HepG2 (cell line): ENCODE measurements at regions not wholly inside any gene's neighbourhood (a gene's known extent, or its start where the extent isn't known, plus 50 kb on each side); places are given as distances from the start of the nearest gene placed in this dataset.

Experiments
- ADNP ChIP-seq: sonication (generic); formaldehyde crosslinking; IDR thresholded peaks from 2 replicates; pipeline ENCODE4 v1.4.0; 2020; ENCODE audit warnings: missing genetic modification reagents
- ARHGAP35 ChIP-seq: sonication (generic); formaldehyde crosslinking; IDR thresholded peaks from 2 replicates; pipeline ENCODE4 v1.9.0; 2022; ENCODE audit warnings: mild to moderate bottlenecking, inconsistent platforms, moderate library complexity, missing genetic modification reagents, borderline replicate concordance
- DMAP1 ChIP-seq: IDR thresholded peaks from 2 replicates; pipeline ENCODE4 v1.6.1; 2016
- ELF3 ChIP-seq: IDR thresholded peaks from 2 replicates; pipeline ENCODE4 v1.6.1; 2016; ENCODE audit warnings: missing genetic modification reagents, missing compliant biosample characterization
- MED13 ChIP-seq: sonication (generic); formaldehyde crosslinking; IDR thresholded peaks from 2 replicates; pipeline ENCODE4 v1.5.0; 2020; ENCODE audit warnings: missing genetic modification reagents
- NKX3-1 ChIP-seq: sonication (generic); formaldehyde crosslinking; IDR thresholded peaks from 2 replicates; pipeline ENCODE4 v1.5.0; 2020; ENCODE audit warnings: missing genetic modification reagents
- NPAS2 ChIP-seq: sonication (generic); formaldehyde crosslinking; IDR thresholded peaks from 2 replicates; pipeline ENCODE4 v1.8.0; 2022; ENCODE audit warnings: mild to moderate bottlenecking, missing genetic modification reagents, borderline replicate concordance
- SP2 ChIP-seq: sonication (generic); formaldehyde crosslinking; IDR thresholded peaks from 2 replicates; pipeline ENCODE4 v1.5.1; 2020; ENCODE audit warnings: mild to moderate bottlenecking, missing genetic modification reagents
- TSC22D2 ChIP-seq: sonication (generic); formaldehyde crosslinking; IDR thresholded peaks from 2 replicates; pipeline ENCODE4 v1.5.1; 2020; ENCODE audit warnings: missing genetic modification reagents, mild to moderate bottlenecking, borderline replicate concordance
- ZNF335 ChIP-seq: sonication (generic); formaldehyde crosslinking; IDR thresholded peaks from 2 replicates; pipeline ENCODE4 v1.4.0; 2020; ENCODE audit warnings: missing genetic modification reagents
- ZNF546 ChIP-seq: sonication (generic); formaldehyde crosslinking; conservative IDR thresholded peaks from 2 replicates; pipeline ENCODE4 v1.8.1; 2023; ENCODE audit warnings: mild to moderate bottlenecking, missing genetic modification reagents
- TF ChIP-seq, protein P1 (sequence below): IDR thresholded peaks from 2 replicates; pipeline ENCODE4 v1.4.0; 2020; ENCODE audit warnings: mild to moderate bottlenecking, missing genetic modification reagents
- TF ChIP-seq, protein P2 (sequence below): sonication (generic); formaldehyde crosslinking; conservative IDR thresholded peaks from 2 replicates; pipeline ENCODE4 v1.4.0; 2020; ENCODE audit warnings: missing genetic modification reagents
- TF ChIP-seq, protein P3 (sequence below): sonication (generic); formaldehyde crosslinking; conservative IDR thresholded peaks from 2 replicates; pipeline ENCODE4 v1.4.0; 2020; ENCODE audit warnings: missing genetic modification reagents
- TF ChIP-seq, protein P4 (sequence below): sonication (generic); formaldehyde crosslinking; IDR thresholded peaks from 2 replicates; pipeline ENCODE4 v1.5.1; 2020; ENCODE audit warnings: missing genetic modification reagents, mild to moderate bottlenecking, borderline replicate concordance
- TF ChIP-seq, protein P5 (sequence below): sonication (generic); formaldehyde crosslinking; IDR thresholded peaks from 2 replicates; pipeline ENCODE4 v1.8.0; 2022; ENCODE audit warnings: missing genetic modification reagents, mild to moderate bottlenecking, moderate library complexity, borderline replicate concordance

DNA sequence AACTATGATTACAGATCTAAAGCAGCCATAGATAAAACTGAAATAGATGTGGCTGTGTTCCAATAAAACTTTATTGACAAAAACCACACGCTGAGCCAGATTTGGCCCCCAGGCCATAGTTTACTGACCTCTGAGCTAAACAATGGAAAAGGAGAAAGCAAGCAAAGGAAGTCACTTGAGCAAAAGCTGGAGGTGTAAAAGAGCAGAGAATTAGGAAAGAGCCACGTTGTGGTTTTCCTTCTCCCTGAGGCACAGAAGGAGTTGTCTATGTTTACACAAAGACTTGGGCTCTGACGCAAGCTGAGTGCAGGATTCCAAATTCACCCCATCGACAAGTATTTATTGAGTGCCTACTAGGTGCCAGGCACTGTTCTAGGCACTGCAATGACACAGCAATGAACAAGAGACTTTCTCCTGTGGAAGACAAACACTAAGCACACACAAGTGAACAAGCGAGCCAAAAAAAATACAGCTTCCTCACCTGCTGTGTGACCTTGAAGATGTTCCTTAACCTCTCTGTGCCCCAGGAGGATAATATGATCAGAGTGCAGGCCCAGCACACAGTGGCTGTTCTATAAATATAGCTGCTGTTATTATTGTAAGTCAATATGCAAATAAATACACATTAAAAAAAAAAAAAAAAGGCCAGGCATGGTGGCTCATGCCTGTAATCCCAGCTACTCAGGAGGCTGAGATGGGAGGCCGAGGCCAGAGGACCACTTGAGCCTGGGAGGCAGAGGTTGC lies 75.4 kb upstream of the PTPN1 start (continued):
- TF ChIP-seq, protein P1, sequence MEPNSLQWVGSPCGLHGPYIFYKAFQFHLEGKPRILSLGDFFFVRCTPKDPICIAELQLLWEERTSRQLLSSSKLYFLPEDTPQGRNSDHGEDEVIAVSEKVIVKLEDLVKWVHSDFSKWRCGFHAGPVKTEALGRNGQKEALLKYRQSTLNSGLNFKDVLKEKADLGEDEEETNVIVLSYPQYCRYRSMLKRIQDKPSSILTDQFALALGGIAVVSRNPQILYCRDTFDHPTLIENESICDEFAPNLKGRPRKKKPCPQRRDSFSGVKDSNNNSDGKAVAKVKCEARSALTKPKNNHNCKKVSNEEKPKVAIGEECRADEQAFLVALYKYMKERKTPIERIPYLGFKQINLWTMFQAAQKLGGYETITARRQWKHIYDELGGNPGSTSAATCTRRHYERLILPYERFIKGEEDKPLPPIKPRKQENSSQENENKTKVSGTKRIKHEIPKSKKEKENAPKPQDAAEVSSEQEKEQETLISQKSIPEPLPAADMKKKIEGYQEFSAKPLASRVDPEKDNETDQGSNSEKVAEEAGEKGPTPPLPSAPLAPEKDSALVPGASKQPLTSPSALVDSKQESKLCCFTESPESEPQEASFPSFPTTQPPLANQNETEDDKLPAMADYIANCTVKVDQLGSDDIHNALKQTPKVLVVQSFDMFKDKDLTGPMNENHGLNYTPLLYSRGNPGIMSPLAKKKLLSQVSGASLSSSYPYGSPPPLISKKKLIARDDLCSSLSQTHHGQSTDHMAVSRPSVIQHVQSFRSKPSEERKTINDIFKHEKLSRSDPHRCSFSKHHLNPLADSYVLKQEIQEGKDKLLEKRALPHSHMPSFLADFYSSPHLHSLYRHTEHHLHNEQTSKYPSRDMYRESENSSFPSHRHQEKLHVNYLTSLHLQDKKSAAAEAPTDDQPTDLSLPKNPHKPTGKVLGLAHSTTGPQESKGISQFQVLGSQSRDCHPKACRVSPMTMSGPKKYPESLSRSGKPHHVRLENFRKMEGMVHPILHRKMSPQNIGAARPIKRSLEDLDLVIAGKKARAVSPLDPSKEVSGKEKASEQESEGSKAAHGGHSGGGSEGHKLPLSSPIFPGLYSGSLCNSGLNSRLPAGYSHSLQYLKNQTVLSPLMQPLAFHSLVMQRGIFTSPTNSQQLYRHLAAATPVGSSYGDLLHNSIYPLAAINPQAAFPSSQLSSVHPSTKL (CRISPR knock-in tag) = peak; percentile 65; the same call in 1 of the 2 replicates
- TF ChIP-seq, protein P2, sequence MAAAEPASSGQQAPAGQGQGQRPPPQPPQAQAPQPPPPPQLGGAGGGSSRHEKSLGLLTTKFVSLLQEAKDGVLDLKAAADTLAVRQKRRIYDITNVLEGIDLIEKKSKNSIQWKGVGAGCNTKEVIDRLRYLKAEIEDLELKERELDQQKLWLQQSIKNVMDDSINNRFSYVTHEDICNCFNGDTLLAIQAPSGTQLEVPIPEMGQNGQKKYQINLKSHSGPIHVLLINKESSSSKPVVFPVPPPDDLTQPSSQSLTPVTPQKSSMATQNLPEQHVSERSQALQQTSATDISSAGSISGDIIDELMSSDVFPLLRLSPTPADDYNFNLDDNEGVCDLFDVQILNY = no peak
- TF ChIP-seq SP2 (CRISPR knock-in tag) (peak; percentile 44; the same call in 1 of the 2 replicates), NKX3-1 (CRISPR knock-in tag) (0 out of 2 replicates have a peak, but pooled peaks have one; percentile 19), ZNF546 (0 out of 2 replicates have a peak, but pooled peaks have one; percentile 59), ELF3 (CRISPR knock-in tag) (peak; percentile 69), TSC22D2 (0 out of 2 replicates have a peak, but pooled peaks have one; percentile 51), DMAP1 (CRISPR knock-in tag) (0 out of 2 replicates have a peak, but pooled peaks have one; percentile 34), NPAS2 (CRISPR knock-in tag) (no peak), MED13 (CRISPR knock-in tag) (no peak), ADNP (0 out of 2 replicates have a peak, but pooled peaks have one; percentile 10), ARHGAP35 (CRISPR knock-in tag) (no peak), ZNF335 (CRISPR knock-in tag) (peak; percentile 25; the same call in 1 of the 2 replicates)
- TF ChIP-seq, protein P3, sequence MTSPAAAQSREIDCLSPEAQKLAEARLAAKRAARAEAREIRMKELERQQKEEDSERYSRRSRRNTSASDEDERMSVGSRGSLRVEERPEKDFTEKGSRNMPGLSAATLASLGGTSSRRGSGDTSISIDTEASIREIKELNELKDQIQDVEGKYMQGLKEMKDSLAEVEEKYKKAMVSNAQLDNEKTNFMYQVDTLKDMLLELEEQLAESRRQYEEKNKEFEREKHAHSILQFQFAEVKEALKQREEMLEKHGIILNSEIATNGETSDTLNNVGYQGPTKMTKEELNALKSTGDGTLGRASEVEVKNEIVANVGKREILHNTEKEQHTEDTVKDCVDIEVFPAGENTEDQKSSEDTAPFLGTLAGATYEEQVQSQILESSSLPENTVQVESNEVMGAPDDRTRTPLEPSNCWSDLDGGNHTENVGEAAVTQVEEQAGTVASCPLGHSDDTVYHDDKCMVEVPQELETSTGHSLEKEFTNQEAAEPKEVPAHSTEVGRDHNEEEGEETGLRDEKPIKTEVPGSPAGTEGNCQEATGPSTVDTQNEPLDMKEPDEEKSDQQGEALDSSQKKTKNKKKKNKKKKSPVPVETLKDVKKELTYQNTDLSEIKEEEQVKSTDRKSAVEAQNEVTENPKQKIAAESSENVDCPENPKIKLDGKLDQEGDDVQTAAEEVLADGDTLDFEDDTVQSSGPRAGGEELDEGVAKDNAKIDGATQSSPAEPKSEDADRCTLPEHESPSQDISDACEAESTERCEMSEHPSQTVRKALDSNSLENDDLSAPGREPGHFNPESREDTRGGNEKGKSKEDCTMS (CRISPR knock-in tag) = no peak
- TF ChIP-seq, protein P4, sequence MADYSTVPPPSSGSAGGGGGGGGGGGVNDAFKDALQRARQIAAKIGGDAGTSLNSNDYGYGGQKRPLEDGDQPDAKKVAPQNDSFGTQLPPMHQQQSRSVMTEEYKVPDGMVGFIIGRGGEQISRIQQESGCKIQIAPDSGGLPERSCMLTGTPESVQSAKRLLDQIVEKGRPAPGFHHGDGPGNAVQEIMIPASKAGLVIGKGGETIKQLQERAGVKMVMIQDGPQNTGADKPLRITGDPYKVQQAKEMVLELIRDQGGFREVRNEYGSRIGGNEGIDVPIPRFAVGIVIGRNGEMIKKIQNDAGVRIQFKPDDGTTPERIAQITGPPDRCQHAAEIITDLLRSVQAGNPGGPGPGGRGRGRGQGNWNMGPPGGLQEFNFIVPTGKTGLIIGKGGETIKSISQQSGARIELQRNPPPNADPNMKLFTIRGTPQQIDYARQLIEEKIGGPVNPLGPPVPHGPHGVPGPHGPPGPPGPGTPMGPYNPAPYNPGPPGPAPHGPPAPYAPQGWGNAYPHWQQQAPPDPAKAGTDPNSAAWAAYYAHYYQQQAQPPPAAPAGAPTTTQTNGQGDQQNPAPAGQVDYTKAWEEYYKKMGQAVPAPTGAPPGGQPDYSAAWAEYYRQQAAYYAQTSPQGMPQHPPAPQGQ (CRISPR knock-in tag) = 0 out of 2 replicates have a peak, but pooled peaks have one; percentile 81
- TF ChIP-seq, protein P5, sequence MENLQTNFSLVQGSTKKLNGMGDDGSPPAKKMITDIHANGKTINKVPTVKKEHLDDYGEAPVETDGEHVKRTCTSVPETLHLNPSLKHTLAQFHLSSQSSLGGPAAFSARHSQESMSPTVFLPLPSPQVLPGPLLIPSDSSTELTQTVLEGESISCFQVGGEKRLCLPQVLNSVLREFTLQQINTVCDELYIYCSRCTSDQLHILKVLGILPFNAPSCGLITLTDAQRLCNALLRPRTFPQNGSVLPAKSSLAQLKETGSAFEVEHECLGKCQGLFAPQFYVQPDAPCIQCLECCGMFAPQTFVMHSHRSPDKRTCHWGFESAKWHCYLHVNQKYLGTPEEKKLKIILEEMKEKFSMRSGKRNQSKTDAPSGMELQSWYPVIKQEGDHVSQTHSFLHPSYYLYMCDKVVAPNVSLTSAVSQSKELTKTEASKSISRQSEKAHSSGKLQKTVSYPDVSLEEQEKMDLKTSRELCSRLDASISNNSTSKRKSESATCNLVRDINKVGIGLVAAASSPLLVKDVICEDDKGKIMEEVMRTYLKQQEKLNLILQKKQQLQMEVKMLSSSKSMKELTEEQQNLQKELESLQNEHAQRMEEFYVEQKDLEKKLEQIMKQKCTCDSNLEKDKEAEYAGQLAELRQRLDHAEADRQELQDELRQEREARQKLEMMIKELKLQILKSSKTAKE = 0 out of 2 replicates have a peak, but pooled peaks have one; percentile 6
